K562 (cell line): ENCODE measurements at regions not wholly inside any gene's neighbourhood (a gene's known extent, or its start where the extent isn't known, plus 50 kb on each side); places are given as distances from the start of the nearest gene placed in this dataset.

ENCODE experiments used
- BRD4 ChIP-seq: fragments of 200-600 bp; sonication (generic); IDR thresholded peaks from 2 replicates; pipeline ENCODE4 v1.6.1; 2017; ENCODE audit warnings: inconsistent platforms
- HCFC1 ChIP-seq: IDR thresholded peaks from 2 replicates; pipeline ENCODE4 v1.6.1; 2012; ENCODE audit warnings: low read depth, low read length, improper control_type of control experiment
- HEY1 ChIP-seq: fragments of 250-450 bp; sonication (Bioruptor Pico); IDR thresholded peaks from 2 replicates; pipeline ENCODE4 v1.5.0; 2020; ENCODE audit warnings: mild to moderate bottlenecking, moderate library complexity, borderline replicate concordance
- KAT2B ChIP-seq: IDR thresholded peaks from one replicate; pipeline ENCODE4 v1.6.1; 2012; ENCODE audit warnings: low read depth, mild to moderate bottlenecking, control low read depth, inconsistent platforms, low read length, moderate library complexity
- MTA1 ChIP-seq: fragments of 450-650 bp; IDR thresholded peaks from 2 replicates; pipeline ENCODE4 v1.6.1; 2017; ENCODE audit warnings: borderline replicate concordance
- NR4A1 ChIP-seq, 2 experiments: fragments of 250-450 bp in 1 of 2; fragments of 450-650 bp in 1 of 2; sonication (Bioruptor Pico) in 1 of 2; IDR thresholded peaks; 2 replicates each; pipeline versions ENCODE4 v1.4.0 to v1.6.1; 2016 to 2020; ENCODE audit warnings: mild to moderate bottlenecking in 2 of 2, missing compliant biosample characterization in 1 of 2, missing genetic modification characterization in 1 of 2, moderate library complexity in 1 of 2
- PML ChIP-seq: IDR thresholded peaks from 2 replicates; pipeline ENCODE4 v1.6.1; 2012; ENCODE audit warnings: low read length, inconsistent platforms
- POLR2A ChIP-seq: fragments of 450-650 bp; conservative IDR thresholded peaks from 2 replicates; pipeline ENCODE4 v1.6.1; 2016
- PYGO2 ChIP-seq: fragments of 450-650 bp; IDR thresholded peaks from 2 replicates; pipeline ENCODE4 v1.6.1; 2016; ENCODE audit warnings: mild to moderate bottlenecking, missing genetic modification characterization, moderate library complexity, missing compliant biosample characterization
- ZNF274 ChIP-seq: IDR thresholded peaks from 2 replicates; pipeline ENCODE4 v1.6.1; 2011; ENCODE audit warnings: low read depth, mild to moderate bottlenecking, low read length, moderate library complexity, borderline replicate concordance
- TF ChIP-seq, protein P1 (sequence below), 2 experiments: fragments of 450-650 bp in 1 of 2; sonication (generic) in 1 of 2; formaldehyde crosslinking; conservative IDR thresholded peaks; 2 replicates each; pipeline versions ENCODE4 v1.4.0 to v1.8.1; 2020 to 2022; ENCODE audit warnings: mild to moderate bottlenecking in 1 of 2, missing genetic modification reagents in 1 of 2
- TF ChIP-seq, protein P2 (sequence below): sonication (generic); formaldehyde crosslinking; IDR thresholded peaks from 2 replicates; pipeline ENCODE4 v1.8.1; 2023; ENCODE audit warnings: mild to moderate bottlenecking, missing genetic modification reagents
- TF ChIP-seq, protein P3 (sequence below): fragments of 250-450 bp; sonication (Bioruptor Pico); IDR thresholded peaks from 2 replicates; pipeline ENCODE4 v1.8.0; 2022; ENCODE audit warnings: inconsistent platforms

DNA sequence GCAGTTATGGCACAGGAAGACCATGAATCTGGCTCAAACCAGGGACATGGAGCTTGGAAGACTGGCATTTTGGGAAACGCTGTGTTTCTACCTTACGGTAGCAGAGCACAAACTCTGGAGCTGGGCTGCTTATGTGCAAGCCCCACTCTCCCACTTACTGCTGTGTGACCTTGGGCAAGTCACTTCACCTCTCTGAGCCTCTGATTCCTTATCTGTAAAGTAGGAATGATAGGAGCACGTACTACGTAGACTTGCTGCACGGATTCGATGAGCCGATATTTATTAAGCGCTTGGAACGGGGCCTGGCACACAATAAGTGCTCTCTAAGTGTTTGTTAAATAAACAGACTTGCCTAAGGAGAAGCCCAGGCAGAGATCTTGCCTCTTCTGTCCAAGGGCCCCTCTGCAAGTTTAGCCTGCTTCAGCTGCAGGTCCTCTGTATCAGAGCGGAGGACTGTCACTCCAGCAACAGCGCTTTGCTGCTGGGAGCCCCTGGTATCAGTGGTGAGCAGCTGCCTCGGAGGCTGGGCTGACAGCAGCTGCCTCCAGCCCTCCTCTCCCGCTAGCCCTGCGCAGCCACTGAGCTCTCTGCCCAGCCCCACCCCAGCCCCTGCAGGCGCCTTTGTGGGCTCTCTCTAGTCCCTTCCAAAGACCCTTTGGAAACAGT lies 96.9 kb upstream of the ANO1 start (continued):
- TF ChIP-seq ZNF274 (no peak), NR4A1 (CRISPR knock-in tag; IDR thresholded peaks at IDR 0.05) (no peak), NR4A1 (tag; IDR thresholded peaks at IDR 0.05) (no peak), HCFC1 (no peak), POLR2A (no peak), PYGO2 (no peak), PML (peak; percentile 57; the same call in 1 of the 2 replicates), MTA1 (no peak), KAT2B (no peak), HEY1 (no peak), BRD4 (no peak)
- TF ChIP-seq, protein P1, sequence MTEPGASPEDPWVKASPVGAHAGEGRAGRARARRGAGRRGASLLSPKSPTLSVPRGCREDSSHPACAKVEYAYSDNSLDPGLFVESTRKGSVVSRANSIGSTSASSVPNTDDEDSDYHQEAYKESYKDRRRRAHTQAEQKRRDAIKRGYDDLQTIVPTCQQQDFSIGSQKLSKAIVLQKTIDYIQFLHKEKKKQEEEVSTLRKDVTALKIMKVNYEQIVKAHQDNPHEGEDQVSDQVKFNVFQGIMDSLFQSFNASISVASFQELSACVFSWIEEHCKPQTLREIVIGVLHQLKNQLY (CRISPR knock-in tag; conservative IDR thresholded peaks at IDR 0.05) = no peak
- TF ChIP-seq, protein P2, sequence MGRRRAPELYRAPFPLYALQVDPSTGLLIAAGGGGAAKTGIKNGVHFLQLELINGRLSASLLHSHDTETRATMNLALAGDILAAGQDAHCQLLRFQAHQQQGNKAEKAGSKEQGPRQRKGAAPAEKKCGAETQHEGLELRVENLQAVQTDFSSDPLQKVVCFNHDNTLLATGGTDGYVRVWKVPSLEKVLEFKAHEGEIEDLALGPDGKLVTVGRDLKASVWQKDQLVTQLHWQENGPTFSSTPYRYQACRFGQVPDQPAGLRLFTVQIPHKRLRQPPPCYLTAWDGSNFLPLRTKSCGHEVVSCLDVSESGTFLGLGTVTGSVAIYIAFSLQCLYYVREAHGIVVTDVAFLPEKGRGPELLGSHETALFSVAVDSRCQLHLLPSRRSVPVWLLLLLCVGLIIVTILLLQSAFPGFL = no peak
- TF ChIP-seq, protein P3, sequence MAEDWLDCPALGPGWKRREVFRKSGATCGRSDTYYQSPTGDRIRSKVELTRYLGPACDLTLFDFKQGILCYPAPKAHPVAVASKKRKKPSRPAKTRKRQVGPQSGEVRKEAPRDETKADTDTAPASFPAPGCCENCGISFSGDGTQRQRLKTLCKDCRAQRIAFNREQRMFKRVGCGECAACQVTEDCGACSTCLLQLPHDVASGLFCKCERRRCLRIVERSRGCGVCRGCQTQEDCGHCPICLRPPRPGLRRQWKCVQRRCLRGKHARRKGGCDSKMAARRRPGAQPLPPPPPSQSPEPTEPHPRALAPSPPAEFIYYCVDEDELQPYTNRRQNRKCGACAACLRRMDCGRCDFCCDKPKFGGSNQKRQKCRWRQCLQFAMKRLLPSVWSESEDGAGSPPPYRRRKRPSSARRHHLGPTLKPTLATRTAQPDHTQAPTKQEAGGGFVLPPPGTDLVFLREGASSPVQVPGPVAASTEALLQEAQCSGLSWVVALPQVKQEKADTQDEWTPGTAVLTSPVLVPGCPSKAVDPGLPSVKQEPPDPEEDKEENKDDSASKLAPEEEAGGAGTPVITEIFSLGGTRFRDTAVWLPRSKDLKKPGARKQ (CRISPR knock-in tag) = no peak
